ENCODE measurements at regions not wholly inside any gene's neighbourhood (a gene's known extent, or its start where the extent isn't known, plus 50 kb on each side); places are given as distances from the start of the nearest gene placed in this dataset.
"Not testable (repeated sequence)": the region's sequence is repeated elsewhere in the genome, so short reads cannot be mapped to it uniquely, and the experiment has no call there.

DNA sequence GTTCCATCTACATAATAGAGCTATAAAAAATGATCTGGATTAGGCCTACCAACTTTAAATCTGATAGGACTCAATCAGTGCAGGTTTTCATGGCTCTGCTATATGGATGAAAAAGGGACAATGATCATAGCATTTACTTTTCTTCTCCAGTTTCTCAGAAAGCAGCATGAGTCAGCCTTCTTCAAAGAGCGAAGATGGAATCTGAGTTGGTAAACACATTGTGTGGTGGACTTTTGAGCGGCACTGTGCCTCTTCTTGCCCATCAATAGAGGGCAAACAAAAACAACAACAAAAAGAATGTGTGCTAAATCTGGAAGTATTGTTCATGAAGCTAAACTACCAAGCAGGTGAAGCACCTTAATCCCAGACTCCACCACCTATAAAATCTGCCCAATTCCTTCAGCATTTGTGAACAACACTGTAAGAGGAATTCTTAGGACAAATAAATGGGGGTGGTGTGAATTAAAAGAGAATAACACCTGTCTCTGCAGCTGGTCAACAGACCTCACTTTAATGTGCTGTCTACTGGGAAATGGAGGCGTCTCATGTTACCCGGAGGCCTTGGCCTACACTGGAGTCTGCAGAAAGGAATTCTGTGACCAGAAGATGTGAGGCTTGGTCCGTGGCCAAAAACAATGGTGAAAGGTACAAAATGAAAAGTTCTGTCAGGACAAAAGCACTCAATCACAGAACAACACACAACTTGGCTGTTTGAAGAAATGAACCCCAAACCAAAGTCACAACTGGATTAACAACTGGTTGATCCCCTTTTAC is 609.0 kb downstream of the IRS1 start:
- DNase-seq (ENCODE audit: low spot score): no peak

DNA sequence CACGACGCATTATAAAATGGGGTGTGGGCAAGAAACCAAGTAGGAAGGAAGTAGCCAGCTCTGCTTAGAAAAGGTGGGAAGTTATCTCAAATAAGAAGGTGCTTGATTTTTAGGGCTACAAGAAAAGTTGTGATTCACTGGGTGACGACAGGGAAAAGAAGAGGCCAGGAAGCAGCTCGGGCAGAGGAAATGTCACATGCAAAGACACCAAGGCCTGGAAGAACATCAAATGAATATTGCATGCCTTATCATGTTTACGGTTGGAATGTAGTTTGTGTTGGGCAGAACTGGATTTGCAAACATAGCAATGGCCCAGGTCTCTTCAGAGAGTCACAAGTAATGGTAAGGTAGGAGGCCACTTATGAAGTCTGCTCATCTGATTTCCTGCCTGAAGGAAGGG is 610.6 kb downstream of the IRS1 start:
- no peak for DNase-seq (ENCODE audit: low spot score)

DNA sequence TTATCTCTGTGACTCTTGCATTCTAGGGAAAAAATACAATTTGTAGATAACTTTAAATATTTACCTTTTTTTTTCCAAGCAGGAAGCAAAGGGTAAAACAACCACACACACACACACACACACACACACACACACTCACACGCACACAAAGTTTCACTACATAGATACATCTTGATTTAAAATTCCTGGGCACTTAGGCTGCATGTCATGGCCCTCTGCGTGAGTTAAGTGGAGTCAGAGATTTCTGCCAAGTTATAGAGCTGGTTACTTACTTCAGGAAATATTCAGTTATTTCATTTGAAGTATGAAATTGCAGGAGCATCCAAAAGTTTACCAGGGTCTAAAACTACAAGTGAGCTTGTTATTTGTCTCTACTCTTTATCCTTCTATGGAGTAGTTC is 612.0 kb downstream of the IRS1 start:
- no peak for DNase-seq (ENCODE audit: low spot score)

DNA sequence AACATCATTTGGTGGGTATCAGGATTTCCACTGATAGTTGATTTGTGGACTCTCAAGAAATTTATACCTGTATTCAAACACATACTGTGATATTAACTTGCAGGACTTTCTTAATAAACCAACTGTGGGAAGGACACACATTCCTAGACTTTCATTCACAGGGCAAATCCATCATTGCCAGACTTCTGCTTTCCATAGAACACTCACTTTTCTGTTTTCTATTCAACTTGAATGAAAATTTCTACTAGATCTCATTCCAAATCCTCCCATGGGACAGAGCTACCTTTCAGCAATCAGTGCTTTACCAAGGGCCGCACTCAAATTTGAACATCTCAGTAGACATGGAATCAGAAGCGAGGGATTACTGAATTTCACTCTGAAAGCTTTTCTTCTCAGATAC is 612.5 kb downstream of the IRS1 start:
- no peak for DNase-seq (ENCODE audit: low spot score)

DNA sequence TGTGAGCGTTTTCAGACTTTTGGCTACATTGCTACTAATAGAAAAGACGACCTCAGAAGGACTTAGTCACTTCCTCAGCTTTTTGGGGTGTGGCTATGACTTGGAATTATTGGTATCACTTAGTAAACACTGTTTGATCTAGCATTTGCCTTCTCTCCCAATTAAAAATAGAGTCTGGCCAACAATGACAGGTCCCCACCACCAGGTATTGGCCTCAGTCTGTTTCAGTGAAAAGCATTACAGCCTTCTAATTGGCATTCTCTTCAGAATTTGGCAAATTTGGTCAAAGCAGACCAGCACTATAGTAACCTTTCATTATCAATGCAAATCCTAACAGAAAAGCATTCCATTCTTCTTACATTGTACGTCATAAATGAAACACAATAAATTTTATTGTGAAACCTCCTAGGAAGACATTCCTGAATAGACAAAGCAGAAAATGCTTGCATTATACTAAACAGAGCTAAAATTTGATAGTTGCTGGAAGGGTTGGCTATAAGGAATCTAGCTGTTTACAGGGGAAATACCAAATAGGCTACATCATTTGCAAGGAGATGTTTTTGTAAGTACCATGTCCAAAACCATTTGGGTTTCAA is 613.9 kb downstream of the IRS1 start:
- no peak for DNase-seq (ENCODE audit: low spot score)

DNA sequence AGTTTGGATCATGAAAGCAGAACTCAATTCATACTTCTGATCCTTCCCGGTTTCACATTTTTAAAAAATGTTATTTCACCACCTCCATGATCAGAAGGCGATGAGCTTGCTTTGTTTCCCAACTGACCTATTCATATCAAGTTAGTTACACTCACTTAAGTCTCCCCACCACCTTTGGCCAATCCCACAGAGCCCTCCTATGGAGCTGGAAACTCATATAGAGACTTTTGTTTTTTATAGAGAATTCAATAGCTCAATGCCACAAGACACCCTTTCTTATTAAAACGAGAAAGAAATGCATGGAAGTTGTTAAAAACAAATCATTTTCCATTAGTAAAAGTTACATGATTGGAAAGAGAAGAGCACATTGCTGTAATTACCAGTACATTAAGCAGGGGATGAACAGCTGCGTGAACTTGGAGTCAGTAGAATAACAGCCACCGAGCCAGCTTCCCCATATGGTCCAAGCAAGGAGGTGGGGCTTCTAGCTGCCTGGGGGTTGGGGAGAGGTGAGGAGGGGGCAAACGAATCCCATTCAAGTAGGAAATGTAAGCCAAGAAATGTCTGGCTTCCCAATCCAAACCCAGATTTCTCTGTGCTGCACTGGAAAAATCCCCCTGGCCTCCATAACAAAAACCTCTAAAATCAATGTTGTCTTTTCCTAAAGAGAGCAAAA is 614.5 kb downstream of the IRS1 start:
- no peak for DNase-seq (ENCODE audit: low spot score)

DNA sequence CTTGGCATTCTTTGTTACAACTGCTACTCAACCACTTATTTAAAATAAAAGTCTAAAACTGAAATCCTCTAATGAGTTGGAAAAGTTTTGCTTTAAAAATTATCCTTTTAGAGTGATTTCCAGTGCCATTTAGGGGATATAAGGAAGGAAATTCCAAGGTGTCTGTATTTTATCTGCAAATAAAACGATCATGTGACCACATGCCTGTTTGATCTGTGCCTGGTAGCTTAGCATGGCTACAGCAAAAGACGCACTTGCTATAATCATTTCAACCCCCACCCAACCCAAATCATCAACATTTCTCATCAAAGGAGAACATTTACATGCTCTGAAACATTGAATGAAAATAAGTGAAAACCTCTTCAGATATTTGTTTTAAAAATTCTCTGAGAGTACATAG is 615.1 kb downstream of the IRS1 start:
- no peak for DNase-seq (ENCODE audit: low spot score)

DNA sequence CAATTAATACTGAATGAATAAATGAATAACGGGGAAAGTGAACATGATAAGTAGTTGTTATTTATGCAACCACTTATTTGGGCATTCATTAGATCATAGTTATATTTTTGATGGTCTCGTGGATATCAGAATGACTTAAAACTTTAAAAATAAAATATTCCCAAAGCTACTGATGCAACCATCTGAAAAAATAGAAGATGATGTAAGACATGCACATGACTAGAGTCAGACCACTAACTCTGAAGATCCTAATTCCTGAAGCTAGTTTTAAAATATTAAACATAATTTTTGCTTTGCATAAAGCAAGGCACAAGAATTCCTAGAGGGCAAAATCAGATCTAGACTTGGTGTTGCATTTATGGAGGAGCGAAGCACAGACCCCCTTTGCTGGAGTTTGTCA is 616.1 kb downstream of the IRS1 start:
- no peak for DNase-seq (ENCODE audit: low spot score)

DNA sequence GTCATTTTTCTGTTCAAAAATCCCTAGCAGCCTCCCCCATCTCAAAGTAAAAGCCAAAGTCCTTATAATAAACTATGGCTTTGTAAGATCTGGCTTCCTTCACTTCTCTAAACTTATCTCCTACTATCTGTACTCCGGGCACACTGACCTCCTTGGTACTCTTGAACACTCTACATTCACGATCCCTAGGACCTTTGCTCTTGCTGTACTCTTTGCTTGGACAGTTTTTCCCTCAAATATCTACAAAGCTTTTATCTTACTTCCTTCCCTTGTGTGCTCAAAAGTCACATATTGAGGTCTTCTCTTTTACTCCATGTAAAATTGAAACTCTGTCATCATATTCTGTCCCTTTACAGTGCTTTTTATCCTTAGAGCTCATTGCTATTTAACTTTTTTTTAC is 616.6 kb downstream of the IRS1 start:
- no peak for DNase-seq (ENCODE audit: low spot score)

DNA sequence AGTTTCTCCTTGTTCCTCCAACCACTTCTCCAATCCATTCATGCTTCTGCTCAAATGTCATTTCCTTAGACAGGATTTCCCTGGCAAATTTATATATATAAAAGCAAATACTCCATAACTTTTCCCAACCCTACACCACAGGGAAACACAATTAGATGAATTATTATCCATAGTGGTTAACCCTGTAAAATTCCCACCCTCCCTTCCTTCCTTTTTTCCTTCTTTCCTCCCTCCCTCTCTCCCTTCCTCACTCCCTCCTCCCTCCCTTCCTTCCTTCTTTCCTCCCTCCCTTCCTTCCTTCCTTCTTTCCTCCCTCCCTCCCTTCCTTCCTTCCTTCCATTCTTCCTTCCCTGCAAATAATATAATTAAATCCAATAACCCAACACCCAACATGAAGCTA is 617.7 kb downstream of the IRS1 start:
- no peak for DNase-seq (ENCODE audit: low spot score)

DNA sequence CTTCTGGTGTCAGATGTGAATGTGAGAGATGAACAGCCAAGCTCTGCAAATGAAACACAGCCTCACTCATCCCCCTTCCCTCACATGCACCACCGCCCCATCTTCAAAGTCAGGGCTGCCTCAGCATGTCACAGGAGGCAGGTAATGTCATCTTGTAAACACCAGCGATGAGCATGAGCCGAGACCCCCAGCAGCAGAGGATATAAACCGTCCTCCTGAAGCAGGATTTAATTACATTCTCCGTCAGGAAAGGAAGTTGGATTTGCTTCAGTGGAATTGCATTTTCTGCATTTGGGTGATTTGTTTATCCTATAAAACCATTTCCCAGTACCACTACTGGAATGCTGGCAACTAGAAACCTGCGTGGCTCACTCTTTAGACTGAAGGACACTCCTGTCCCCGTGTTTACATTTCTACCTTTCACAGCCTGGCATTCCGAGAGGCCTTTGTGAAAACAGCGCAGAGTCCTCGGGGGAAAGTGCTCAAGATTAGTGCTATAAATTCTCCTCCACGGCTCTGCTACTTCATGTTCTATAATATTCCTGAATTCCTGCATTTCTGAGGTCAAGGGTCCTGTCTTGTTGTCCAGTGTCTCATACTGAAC is 619.2 kb downstream of the IRS1 start:
- no peak for DNase-seq (ENCODE audit: low spot score)

DNA sequence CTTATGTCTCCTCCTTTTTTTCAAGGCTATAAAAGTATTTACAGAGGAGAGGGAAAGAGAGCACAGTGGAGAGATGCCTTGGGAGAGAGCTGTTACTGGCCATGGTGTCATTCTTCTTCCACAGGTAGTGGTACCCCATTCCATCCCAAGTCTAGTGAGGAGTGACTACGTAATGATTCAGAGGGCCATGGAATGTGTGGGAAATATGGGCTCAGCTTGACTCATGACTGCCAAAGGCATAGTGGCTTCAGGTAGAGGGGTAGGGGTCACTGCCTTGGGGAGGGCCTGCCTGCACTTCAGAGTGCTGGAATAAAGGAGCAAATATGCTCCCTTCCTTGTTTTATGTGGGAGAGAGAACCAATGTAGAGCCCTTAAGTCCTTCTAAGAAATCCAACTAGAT is 620.6 kb downstream of the IRS1 start:
- DNase-seq (ENCODE audit: low spot score): no peak

DNA sequence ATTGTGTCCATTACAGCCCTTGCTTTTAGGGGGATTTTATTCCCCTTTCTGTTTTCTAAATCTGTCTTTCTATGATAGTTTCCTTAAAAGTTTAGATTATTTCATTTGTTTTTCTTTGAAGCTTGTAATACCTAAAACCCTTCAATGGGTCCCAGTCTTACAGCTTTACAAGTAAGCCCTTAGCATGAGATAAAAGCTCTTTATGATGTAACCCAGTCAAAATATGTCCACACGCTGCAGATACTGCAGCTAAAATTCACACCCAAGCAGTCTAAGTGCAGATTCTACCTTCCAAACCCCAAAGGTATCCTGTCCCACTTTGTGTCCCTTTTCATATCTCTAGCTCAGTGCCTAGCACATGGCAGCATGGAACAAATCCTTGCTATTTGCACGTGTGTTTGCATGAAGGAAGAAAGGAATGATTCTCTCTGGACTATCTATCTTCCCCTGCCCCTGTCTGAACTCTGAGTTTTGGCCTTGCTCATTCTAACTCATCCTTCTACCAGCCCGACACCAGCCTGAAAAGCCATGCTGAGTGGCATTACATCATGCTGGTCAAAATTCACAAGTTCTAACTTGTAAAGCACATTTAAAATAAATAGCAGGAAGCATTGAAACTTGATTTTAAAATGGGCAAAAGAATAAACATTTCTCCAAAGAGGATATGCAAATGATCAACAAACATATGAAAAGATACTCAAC is 623.2 kb downstream of the IRS1 start:
- no peak for DNase-seq (ENCODE audit: low spot score)

DNA sequence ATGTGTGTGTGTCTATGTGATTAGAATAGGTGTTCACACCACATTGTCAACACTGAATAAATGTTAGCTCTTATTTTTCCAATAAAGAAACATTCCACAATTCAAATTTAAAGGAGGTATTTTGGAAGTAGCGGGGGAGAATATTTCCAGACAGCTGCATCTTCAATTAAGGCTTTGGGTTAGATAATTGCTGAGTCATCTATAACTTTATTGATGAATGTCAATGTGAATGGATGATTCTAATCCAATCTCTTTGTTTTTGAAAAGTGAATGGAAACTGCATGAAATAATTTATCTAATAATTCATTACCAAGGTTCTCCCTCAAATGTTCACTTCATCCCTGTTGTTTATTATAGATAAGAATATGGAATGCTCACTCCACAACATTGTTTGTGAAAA is 625.2 kb downstream of the IRS1 start:
- no peak for DNase-seq (ENCODE audit: low spot score)

DNA sequence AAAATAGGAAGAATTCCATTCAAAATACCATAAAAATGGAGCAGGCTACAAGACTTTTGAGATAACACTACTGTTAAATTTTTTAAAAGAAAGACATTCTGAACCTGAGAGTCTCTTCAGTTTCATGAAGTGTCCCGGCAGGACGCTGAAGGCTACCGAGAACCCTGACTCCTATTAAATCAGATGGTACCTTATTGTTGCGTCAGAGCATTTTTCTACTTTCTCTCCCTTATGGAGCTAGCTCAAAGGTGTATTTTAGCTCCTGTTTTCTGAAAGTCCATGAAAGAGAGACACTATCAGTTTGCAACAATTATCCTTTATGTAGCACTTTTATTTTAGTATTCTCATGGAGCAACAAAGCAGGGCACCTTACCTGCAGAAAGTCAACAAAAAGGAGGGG is 626.7 kb downstream of the IRS1 start:
- no peak for DNase-seq (ENCODE audit: low spot score)

DNA sequence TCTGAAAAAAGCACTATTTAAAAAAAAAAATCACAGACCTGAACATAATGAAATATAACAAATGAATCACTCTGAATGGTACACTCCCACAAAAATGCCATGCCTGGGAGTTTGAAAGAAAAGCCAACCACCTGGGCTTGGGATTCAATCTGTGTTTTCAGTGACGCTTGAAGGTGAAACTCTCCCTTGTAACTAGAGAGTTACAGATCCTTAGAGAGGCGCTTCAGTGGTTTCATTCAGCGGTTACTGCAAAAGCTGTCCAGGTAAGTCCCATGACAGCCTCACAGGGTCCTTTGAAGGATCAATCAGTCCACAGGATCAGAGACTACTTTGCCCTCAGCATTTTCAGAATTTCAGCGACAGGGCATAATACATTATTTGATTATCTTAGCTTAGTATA is 627.3 kb downstream of the IRS1 start:
- no peak for DNase-seq (ENCODE audit: low spot score)

DNA sequence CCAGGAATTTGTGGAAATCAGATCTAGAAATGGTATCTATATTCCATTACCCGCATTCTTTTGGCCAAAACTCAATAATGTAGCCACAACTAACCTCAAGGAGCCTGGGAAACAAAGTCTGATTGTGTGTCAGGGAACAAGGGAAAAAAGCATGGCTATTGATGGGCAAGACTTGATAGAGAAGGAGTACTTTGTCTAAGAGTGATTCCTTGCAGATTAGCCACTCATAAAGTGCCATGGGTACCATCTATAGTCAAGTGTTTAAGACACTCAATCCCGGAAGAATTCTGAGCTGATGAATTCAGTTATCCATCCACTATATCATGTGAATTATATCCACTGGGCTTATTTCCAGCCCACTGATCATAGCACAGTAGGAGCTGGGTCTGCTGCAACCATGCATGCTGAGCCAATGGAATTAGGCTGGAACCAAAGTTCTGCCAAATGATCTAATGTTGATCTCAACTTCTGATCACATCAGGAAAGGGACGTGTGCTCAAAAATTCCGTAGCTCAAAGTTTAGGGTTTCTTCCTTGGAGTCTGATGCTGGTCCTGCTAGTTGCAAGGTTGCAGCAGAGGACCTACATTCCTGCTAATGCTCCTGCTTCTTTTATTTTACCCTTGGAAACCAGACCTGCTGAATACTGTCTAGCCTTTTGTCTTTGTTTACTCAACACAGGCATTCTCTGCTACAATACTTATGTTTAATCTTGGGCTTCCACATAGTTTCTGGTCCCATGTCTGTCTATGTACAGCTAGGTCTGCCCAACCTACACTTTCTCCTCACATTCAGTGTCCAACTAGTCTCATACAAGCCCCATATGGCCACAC is 629.7 kb downstream of the IRS1 start:
- no peak for DNase-seq (ENCODE audit: low spot score)

DNA sequence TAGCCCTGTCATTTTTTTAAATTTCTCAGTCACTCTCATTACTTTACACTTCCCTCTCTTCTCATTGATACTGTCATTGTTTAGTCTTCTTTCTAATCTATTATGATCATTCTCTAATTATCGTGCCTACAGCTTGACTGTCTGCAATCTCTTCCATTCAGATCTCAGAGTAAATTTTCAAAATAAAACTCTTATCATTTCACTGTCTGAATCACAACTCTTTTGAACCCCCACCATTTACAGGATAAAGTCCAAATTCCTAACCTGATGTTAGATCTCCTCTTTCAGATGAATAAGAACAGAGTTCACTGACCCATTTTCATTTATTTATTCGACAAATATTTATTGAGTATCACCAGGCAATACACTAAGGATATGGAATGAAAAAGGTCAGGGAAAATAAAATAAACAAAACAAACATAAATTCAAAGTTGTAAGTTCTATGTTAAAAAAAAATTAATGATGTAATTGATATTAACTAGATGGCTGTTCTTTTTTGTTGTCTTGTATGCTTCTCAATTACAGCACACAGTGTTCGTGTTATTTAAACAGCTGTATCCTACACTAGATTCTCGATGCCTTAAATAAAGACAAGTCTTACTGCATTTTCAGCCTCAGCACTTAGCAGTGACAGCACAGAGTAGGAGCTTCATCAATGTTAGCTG is 631.0 kb downstream of the IRS1 start:
- no peak for DNase-seq (ENCODE audit: low spot score)

DNA sequence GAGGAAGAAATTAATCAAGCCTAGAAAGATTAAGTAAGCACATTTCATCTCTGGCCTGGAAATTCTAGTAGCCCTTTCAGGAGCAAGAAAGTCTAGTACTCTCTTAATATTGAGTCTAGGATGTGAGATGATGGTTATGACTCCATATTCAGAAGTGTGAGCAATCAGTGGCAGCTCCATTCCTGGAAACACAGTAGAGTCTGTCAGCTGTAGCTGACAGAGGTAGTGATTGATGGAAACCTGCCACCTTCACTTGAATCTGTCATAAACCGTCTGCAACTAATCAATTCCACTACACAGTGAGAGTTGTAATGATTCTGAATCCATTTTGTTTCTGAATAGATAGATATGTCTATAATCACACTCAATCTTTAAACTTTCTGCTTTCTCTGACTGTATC is 635.1 kb downstream of the IRS1 start:
- DNase-seq (ENCODE audit: low spot score): no peak

DNA sequence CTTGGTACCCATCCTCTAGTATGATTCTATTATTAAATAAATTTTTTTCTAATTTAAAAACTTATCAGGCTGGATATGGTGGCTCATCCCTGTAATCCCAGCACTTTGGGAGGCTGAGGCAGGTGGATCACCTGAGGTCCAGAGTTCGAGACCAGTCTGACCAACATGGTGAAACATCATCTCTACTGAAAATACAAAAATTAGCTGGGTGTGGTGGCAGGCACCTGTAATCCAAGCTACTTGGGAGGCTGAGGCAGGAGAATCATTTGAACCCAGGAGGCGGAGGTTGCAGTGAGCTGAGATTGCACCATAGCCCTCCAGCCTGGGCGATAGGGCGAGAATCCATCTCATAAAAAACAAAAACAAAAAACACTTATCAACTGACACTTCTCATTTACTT is 639.0 kb downstream of the IRS1 start:
- DNase-seq (ENCODE audit: low spot score): not testable (repeated sequence)

DNA sequence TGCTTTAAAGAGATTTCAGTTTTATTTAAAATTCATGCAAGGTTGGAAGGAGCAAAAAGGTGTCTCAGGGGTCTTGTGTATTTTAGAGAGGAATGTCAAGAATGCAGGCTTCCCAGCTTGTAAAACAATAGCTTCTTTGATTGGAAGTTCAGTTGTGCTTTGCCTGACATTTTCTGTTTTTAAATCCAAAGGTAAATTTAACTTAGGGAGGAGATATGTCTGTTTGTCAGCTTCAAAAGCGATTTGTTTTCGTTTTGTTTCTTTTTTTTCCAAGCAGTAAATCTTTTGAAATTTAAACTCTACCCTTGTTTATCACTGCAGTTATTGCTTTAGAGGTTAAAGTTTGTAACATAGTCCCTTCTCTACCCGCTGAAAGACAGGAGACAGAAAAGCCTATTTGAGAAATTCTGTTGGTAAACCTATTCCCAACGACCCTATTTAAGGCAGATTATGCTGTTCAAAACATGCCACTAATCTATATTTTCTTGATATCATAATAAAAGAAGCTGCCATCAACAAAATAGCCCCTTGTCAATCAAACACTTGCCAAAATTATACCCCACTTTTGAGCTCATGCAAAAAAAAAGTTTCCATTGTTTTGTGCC is 639.6 kb downstream of the IRS1 start:
- peak; percentile 11 for DNase-seq (ENCODE audit: low spot score)
